ENCODE measurements at regions not wholly inside any gene's neighbourhood (a gene's known extent, or its start where the extent isn't known, plus 50 kb on each side); places are given as distances from the start of the nearest gene placed in this dataset.
"Not testable (repeated sequence)": the region's sequence is repeated elsewhere in the genome, so short reads cannot be mapped to it uniquely, and the experiment has no call there.

DNA sequence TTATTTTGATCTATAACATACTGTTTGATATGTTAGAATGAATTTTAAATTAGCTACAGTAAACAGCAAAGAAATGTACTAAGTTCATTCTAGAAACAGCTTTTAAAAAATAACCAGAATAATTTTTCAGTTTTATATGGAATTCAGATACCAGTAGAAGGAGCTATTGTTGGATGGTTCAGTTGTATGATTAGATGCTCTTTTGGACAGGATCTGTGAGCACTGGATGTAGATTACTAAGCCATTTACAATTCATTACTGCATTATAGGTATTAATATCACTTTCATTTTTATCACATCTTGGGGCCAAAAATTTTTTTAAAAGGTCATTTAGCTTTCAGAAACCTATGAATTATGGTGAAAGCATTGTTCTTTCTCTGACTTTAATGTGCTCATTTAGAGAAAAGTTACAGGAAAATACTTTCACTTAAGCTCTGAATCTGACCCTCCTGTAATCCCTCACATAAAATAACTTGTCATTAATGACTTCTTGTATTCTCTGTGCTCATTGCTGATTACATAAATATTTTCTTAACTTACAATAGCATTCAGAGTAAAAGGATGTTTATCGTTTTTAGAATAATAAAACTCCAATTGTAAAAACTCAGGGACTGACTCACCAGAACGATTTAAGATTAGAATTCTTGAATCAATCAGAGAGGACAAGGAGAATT is 750.2 kb downstream of the SLC4A3 start:
- DNase-seq: no peak

DNA sequence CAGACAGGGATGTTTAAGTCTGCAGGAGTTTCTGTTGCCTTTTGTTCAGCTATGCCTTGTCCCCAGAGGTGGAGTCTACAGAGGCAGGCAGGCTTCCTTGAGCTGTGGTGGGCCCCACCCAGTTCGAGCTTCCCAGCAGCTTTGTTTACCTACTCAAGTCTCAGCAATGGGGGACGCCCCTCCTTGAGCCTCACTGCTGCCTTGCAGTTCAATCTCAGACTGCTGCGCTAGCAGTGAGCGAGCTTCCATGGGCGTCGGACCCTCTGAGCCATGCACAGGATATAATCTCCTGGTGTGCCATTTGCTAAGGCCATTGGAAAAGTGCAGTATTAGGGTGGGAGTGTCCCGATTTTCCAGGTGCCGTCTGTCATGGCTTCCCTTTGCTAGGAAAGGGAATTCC is 760.3 kb downstream of the SLC4A3 start:
- not testable (repeated sequence) for DNase-seq

DNA sequence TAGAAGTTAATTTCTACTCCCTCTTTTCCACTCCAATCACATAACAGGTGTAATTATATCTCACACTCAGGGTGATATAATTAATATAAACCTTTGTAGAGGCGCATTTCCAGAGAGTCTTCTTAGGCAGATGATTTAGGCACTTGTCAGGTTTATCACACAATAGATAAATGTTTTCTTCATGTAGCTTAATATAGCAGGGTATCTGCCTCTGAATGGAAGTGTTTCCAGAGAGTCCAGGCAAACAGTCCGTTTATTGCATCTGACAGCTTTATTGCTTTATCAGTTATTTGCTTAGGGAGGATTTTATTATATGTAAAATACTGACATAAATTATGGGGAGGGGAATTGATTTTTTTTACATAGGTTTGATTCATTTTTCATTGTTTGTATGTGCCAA is 766.3 kb downstream of the SLC4A3 start:
- no peak for DNase-seq

DNA sequence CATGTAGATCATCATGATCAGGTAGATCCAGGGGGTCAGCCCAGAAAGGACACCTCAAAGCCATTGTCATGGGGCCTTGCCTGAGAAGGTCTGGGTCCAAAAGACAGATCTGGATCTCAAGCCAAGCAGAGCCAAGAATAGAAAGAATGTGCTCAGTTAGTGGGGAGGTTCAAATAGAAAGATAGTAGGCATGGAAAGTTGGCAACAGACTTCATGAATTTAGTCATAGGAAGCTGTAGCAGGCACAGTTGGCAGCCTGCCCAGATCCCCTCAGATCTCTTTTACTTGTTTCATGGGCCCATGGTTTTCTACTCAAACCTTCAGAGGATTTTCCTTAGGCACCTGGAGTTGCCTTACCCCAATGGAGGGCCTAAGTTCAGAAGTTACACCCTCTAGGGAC is 767.0 kb downstream of the SLC4A3 start:
- DNase-seq: no peak

DNA sequence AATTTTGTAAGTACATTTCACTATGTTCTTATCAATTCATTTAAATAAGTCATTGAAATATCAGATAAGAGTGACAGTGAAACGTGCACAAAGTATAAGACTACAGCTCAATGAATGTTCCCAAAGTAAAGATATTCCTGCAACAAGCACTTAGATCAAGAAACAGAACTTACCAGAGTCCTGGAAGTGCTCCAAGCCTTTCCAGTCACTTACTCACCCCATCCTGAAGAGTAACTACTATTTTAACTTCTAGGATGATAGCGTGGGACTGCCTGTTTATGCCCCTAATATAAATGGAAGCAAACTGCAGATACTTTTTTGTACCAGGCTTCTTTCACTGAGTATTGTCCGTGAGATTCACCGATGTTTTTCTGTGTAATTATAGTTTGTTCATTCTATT is 768.9 kb downstream of the SLC4A3 start:
- no peak for DNase-seq

DNA sequence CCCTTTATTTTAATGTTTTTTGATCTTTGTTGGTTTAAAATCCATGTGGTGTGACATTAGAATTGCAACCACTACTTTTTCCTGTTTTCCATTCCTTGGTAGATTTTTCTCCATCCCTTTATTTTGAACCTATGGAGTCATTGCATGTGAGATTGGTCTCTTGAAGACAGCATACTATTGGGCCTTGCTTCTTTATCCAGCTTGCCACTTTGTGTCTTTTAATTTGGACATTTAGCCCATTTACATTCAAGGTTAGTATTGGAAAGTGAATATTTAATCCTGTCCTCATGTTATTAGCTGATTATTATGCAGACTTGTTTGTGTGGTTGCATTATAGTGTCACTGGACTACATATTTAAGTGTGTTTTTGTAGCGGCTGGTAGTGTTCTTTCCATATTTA is 782.9 kb downstream of the SLC4A3 start:
- no peak for DNase-seq

DNA sequence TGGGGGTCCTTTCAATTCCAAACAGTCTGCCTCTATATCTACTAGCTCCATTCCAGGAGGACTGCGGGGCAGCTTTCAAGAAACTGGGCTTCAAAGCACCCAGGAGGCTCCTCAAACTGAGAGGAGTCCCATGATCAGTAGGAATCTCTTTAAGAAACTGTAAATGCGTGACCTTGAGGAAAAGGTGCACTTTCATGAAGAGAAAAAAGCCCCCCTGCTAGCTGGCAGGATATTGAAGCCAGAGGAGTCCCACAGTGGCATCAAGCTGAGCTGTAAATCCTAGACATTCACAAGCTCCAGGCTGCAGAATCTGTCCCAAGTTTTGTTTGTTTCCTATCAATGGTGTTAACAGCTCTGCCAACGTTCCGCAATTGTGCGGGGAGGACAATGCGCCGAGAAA is 790.1 kb downstream of the SLC4A3 start:
- DNase-seq: no peak

DNA sequence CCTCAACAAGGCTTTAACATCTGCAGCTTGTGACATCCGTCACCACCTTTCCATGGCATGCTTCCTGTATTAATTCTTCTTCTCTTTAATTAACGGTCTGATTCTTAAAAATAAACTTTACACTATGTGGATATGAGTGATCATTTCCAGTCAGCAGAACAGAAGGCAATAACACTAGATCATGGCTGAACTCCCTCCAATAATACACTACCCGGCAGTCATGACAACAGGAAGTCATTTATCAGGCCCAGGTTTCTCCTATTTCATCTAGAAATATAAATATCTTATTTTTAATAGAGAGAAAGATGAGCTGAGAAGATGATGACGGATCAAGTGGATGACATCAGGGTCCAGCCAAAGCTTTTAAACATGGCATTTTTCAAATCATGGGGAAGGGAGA is 792.2 kb downstream of the SLC4A3 start:
- DNase-seq: no peak

DNA sequence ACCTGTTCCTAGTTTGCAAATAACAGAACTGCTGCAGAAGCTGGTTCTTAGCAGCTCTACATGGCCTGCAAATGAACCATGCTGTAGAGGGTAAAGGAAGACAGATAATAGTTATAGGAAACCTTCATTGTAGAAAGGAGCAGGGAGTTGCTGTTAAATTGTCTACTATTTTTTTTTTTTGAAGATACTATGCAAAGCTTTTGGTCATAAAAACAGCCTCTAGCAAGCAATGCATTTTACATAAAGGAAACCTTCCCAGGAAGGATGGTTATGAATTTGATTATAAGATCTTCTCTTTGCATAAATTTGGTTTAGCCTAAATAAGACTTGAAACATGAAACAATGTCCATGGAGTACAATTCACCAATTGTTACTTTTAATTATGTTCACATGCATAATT is 793.4 kb downstream of the SLC4A3 start:
- no peak for DNase-seq

DNA sequence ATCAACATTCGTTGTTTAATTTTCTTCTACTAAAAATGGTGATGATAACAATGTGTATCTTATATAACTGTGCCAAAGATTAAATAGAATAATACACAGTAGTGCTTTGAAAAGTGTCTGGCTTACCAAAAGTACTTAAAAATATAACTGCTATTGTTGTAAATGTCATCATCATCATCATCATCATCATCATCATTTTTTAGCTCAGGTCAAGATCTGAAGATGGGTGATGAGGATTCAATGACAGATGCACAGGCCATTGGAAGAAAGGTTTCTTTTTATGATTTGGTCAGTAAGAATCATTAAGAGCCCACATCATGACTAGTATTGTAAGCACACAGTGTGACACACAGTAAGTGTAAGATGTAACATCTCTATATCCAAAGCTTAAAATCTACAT is 795.2 kb downstream of the SLC4A3 start:
- DNase-seq: no peak

DNA sequence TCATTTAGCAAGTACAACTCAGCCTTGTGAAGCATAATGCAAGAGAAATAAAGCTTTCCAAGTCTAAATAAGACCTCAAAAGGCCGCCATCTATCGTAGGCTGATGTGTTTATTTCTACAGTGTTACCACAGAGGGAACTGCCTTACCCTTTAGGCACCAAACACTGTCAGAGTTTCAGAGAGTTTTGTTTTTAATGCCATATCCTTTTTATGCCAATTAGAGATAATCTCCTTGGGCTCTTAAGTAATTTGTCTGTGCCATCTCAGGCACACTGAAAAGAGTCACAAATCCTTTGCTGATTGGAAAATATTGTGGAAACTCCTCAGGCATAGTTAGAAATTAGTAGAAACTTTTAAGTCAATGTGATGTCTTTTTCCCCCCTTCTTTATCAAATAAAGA is 797.1 kb downstream of the SLC4A3 start:
- no peak for DNase-seq

DNA sequence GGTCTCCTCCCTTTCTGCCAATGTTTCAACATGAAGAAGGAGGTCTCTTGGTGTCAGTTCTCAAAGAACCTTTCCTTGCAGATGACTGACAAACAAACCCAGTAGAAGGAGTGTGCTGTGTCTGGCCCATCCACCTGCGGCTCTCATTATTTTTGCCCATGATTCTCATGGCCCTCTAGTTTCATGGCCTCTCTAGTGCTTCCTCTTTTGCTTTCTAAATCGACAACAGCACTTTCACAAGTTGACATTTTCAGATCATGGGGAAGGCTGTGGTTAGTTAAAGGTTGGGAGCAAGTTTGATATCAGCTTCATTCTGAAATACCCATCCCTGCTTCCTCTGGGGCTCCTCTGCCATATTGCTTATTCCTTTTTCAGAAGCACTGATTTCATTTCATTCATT is 805.2 kb downstream of the SLC4A3 start:
- no peak for DNase-seq

DNA sequence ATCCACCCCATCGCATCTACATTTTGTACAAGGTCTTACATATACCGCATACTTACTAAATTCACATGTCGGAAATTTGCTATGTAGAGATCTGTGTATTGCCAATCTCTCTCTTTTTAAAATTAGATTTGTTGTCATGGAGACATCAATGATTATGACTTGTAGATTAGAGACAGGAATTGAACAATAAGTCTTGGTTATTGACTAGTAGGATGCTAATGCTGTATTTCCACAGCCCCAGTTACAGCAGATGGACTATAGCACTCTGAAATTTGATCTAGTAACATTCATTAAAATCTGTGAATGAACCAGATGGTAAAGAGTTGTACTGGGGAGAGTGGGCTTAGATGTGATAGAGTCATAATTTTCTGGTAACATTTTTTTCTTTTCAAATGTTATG is 805.7 kb downstream of the SLC4A3 start:
- no peak for DNase-seq

DNA sequence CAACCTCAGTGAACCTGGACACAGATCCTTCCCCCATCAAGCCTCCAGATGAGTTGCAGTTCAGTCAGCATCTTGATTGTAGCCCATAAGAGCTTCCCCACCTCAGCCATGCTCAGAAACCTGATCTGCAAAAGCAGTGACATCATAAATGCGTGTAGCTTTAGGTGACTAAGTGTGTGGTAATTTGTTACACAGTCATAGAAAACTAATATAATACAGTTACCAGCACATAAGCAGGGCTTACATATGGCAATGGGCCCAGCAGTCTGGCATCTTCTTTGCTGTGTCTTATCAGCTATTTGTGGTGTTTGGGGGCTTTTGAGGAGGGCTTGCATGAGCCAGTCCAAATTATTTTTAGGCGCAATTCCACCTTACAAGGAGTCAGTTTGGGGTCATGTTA is 807.0 kb downstream of the SLC4A3 start:
- no peak for DNase-seq

DNA sequence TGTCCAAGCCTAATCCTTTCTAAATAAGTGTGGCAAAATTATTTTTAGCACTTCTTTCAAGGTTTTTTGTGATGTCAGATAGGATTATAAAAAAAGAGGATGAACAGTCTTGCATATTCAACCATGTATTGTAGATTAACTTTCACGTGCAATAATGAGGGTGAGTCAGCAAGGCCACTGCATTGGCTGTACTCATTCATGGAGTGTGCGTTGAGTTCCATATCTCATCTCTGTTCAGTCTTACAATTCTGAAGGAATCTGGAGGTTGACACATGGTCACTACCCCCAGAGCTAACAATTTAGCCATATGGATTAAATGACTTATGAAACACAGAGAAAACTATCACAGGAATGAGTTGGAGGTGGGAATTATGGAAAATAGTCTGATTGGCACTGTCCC is 810.5 kb downstream of the SLC4A3 start:
- no peak for DNase-seq

DNA sequence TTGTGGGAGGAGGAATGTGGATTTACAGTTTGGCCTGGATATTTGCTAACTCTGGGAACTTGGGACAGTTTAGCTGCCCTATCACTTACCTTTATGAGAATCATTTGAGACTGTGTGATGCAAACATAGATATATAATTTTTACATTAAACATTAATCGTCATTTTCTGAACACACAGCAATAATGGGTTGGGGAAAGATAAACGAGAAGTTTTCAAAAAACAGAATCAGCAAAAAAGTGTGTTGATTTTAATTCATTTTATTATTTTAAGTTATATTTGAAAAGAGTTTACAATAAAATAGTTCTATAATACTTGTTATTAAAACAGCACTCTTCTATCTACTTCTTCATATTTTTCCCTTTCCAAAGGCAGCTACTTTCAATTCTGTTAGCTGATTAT is 813.3 kb downstream of the SLC4A3 start:
- no peak for DNase-seq

DNA sequence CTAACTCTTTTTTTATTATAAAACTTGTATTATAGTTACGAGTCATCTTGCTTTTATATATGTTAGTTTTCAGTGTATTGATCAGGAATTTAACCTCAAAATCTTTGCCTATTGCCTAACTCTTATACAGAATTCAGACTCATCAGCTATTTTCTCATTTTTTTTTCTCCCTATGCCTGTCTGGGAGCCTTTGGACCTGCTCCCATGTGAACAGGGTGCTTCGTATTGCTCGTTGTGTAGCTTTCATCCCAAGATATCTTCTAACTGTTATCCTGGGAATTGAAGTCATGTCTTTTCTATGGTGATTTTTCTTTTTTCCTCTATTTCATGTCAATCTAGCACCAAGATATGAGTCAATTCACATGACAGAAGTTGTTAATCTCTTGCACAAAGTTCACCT is 814.0 kb downstream of the SLC4A3 start:
- DNase-seq: no peak

DNA sequence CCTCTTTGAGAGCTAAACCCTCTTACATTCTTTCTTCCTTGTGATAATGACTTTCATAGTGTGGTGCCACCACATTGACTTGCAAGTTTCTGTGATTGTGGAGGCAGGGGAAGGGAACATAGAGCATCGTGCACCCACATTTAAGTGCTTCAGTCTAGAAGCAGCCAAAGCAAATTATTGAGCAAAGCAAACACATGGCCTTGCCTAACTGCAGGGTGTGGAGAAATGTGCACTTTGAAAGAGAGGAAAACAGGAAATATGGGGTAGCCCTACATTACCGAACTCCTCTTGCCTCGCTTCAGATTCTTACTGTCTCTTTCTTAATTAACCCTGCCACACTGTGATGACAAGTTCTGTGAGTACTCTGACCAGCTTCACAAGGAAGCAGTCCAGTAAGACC is 814.6 kb downstream of the SLC4A3 start:
- DNase-seq: no peak

DNA sequence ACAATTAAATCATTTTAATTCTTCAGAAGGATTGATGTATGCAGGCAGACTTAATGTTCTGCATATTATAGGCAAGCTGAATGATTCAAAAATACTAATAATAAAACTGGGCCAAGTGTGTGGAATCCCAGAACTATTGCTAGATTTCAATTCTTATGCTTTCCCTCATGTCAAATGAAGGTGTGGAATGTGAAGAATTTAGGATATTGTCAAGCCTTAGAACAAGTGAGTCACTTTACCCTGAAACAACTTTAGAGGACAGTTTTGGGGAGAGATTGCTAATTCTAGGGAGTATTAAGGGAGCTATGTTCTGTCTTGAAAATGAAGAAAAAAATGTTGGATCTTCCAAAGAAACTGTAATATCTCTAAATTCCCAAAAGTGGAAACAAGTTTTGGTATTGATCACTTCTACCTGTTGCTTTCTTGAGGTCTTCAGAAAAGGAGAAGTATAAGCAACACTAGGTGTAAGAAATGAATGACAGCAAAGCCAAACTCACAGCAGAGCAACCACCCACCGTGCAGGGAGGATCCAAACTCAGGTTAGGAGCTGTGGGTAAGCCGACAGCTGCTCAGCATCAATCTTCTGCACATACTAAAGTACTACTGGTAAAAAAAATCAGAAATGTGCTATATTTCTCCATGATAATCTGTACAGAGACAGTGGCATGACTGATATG is 818.1 kb downstream of the SLC4A3 start:
- DNase-seq: no peak

DNA sequence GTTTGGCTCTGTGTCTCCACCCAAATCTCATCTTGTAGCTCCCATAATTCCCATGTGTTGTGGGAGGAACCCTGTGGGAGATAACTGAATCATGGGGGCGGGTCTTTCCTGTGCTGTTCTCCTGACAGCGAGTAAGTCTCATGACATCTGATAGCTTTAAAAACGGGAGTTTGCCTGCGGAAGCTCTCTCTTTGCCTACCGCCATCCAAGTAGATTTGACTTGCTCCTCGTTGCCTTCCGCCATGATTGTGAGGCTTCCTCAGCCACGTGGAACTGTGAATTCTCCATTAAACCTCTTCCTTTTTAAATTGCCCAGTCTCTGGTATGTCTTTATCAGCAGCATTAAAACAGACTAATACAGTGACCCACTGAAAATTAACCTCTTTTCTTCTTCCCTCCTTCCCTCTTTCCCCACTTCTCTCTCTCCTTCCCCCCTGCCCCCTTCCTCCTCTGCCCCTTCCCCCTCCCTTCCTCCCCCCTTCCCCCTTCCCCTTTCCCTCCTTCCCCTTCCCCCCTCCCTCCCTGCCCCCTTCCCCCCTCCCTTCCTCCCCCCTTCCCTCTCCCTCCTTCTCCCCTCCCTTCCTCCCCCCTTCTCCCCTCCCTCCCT is 818.8 kb downstream of the SLC4A3 start:
- no peak for DNase-seq

DNA sequence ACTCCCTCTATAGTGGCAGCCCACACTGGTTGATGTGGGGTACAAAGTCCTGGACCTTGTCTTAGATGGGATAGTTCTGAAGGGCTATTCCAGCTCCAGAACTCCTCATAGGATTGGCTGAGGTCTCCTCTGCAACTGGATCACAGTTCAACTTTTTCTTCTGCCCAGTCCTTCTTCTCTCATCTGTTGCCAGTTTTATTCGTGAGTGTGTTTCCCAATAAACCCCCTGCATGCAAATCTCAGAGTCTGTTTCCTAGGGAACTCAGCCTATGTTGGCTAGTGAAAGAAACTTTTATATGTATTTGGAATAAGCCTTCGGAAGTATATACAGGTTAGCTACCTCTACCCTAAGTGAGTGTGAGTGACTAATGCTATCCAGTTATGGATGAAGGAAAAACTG is 823.4 kb downstream of the SLC4A3 start:
- no peak for DNase-seq

DNA sequence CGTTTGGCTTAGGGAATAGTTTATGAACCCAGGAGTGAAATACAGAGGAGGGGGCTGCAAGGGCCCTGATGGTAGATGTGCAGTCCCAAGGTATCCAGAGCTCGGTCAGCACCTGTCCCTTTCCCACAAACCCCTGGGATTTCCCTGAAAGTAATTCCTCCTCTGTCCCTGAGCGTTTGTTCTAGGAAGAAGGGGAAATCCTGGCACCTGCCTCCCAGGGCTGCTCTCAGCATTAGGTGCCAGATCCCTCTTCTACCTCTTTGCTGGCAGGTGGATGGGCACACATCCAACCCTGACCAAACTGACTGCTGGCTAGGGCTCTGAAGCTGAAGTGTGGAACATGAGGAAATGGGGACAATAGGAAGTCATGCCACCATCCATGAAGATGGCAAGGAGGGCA is 824.0 kb downstream of the SLC4A3 start:
- no peak for DNase-seq

DNA sequence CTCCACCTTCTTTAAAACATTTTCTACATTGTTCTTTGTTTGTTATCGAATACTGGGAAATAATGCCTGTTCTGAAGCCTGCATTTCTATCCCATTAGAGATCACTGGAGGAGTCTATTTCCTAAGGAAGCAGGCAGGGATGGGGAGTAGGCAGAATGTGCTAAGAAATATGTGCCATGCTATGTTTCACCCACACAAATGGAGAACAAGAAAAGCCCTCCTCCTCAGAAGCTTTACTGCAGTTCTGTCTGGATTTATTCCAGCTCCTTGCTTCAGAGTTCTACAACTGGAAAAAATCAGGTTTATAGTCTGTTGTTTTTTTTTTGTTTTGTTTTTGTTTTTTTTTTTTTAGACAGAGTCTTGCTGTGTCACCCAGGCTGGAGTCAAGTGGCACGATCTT is 825.1 kb downstream of the SLC4A3 start:
- no peak for DNase-seq

DNA sequence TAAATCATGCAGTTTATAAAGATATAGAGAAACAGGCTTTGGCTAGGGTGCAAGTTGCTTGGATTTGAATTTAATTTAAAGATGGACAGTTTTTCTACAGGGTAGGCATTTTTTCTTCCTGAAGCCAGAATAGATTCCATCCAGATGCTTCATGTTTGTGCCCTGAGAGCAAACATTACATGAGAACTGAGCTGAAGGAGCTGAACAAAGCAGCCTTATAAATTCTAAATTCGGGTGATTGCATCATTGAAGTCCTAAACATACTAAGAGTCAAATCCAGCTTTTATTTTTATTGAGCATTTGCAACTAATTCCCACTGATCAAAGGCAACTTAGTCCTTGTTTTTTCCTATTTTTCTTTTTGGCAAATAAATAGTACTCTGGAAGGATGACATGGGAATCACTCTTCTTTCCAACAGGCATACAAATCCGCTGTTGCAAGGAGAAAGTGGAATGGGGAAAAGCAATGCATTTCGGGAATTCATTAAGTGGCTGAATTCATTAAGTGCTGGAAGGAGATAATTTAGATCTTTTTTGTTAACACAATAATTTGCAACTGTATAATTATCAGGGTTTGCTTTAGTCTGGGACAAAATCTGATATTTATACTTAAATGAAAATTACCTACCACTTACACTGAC is 828.0 kb downstream of the SLC4A3 start:
- no peak for DNase-seq

Measured in activated T-cell treated with anti-CD3 and anti-CD28 coated beads, Interleukin-2, amount 50 U/mL, for 1 hour (primary cell).